Thyroid gland (tissue), 4 donors: ENCODE measurements at regions not wholly inside any gene's neighbourhood (a gene's known extent, or its start where the extent isn't known, plus 50 kb on each side); places are given as distances from the start of the nearest gene placed in this dataset.

Experiments used
- POLR2A ChIP-seq, 2 donors: fragments of 450-650 bp; IDR thresholded peaks; one replicate each; pipeline ENCODE4 v1.6.1; 2017; ENCODE audit warnings: antibody characterized with exemption in 2 of 2, mild to moderate bottlenecking in 2 of 2, moderate library complexity in 1 of 2
- TF ChIP-seq, protein P1 (sequence below), 6 experiments: fragments of 200-600 bp in 3 of 6; fragments of 450-650 bp in 3 of 6; sonication (generic) in 3 of 6; IDR thresholded peaks; one replicate each; pipeline ENCODE4 v1.5.1; 2016 to 2019; ENCODE audit warnings: antibody characterized with exemption in 6 of 6, mild to moderate bottlenecking in 2 of 6, inconsistent platforms in 1 of 6, moderate library complexity in 1 of 6

DNA sequence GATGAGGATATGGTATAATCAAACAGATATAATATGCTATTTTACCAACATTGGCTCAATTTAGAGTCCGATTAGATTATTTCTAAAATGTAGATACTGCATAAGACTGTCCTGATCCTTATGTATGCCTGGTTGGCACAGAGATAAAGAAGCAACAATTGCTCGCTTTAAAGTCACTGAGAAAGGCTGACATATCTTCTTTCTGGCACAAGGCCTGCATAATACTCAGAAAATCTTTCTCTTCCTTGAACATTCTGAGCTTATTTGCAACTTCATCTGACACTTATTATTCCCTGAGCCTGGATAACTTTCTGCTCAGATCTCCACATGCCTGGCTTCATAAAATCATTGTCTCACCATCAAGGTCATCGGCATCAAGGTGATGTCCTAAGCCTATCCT, 219.3 kb upstream of the CDH9 start:
- TF ChIP-seq, protein P1, sequence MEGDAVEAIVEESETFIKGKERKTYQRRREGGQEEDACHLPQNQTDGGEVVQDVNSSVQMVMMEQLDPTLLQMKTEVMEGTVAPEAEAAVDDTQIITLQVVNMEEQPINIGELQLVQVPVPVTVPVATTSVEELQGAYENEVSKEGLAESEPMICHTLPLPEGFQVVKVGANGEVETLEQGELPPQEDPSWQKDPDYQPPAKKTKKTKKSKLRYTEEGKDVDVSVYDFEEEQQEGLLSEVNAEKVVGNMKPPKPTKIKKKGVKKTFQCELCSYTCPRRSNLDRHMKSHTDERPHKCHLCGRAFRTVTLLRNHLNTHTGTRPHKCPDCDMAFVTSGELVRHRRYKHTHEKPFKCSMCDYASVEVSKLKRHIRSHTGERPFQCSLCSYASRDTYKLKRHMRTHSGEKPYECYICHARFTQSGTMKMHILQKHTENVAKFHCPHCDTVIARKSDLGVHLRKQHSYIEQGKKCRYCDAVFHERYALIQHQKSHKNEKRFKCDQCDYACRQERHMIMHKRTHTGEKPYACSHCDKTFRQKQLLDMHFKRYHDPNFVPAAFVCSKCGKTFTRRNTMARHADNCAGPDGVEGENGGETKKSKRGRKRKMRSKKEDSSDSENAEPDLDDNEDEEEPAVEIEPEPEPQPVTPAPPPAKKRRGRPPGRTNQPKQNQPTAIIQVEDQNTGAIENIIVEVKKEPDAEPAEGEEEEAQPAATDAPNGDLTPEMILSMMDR (IDR thresholded peaks at IDR 0.05): no peak
- TF ChIP-seq POLR2A (IDR thresholded peaks at IDR 0.05): no peak
